Activated CD4-positive, alpha-beta T cell treated with anti-CD3 and anti-CD28 coated beads, Interleukin-2, amount 10 ng/mL, durations not matched to agents 7 days and 5 days (primary cell): ENCODE measurements at regions not wholly inside any gene's neighbourhood (a gene's known extent, or its start where the extent isn't known, plus 50 kb on each side); places are given as distances from the start of the nearest gene placed in this dataset.
"Not testable (repeated sequence)": the region's sequence is repeated elsewhere in the genome, so short reads cannot be mapped to it uniquely, and the experiment has no call there.

Experiments
- CTCF ChIA-PET: fragments of 350-600 bp; sonication (Branson Sonifier 250); formaldehyde crosslinking; loops from one replicate; lab custom pipeline; 2021; ENCODE audit warnings: antibody characterized with exemption; lab: Charles Lee
- POLR2A ChIA-PET: fragments of 350-600 bp; sonication (Branson Sonifier 250); formaldehyde crosslinking; loops from one replicate; lab custom pipeline; 2021; ENCODE audit warnings: antibody characterized with exemption; lab: Charles Lee
- DNase-seq: peaks from one replicate; pipeline ENCODE4 v3.0.0-alpha.2; 2020
- H3K27ac Mint-ChIP-seq: one replicate; pipeline ENCODE4 v1.8.0; 2021; ENCODE audit warnings: mild to moderate bottlenecking, moderate library complexity, mixed read lengths
- H3K27me3 Mint-ChIP-seq: one replicate; pipeline ENCODE4 v1.8.0; 2021; ENCODE audit warnings: mixed read lengths
- H3K36me3 Mint-ChIP-seq: one replicate; pipeline ENCODE4 v1.8.0; 2021; ENCODE audit warnings: low read depth, mixed read lengths
- H3K4me1 Mint-ChIP-seq: one replicate; pipeline ENCODE4 v1.8.0; 2021; ENCODE audit warnings: mixed read lengths
- H3K4me3 Mint-ChIP-seq: one replicate; pipeline ENCODE4 v1.8.0; 2021; ENCODE audit warnings: mild to moderate bottlenecking, moderate library complexity, mixed read lengths
- H3K9me3 Mint-ChIP-seq: one replicate; pipeline ENCODE4 v1.8.0; 2021; ENCODE audit warnings: mixed read lengths

GRCh38 chr13:69649063-69649392 is 458.6 kb upstream of the ATXN8OS start:
- no peaks in the 10 kb centered on the region for H3K4me1 Mint-ChIP-seq
- H3K27ac Mint-ChIP-seq = no peak overlapping the region
- H3K4me3 Mint-ChIP-seq = no peak overlapping the region
- no peaks in the 10 kb centered on the region for H3K36me3 Mint-ChIP-seq
- ChIA-PET CTCF (no interaction called here), POLR2A (no interaction called here)
- peaks cover 9% of the 10 kb centered on the region for H3K9me3 Mint-ChIP-seq
- DNase-seq = no peak
- H3K27me3 Mint-ChIP-seq = no peaks in the 10 kb centered on the region

- ChIA-PET POLR2A (no interaction called here), CTCF (no interaction called here)
- no peaks in the 10 kb centered on the region for H3K27me3 Mint-ChIP-seq
- no peak overlapping the region for H3K4me3 Mint-ChIP-seq
- no peak overlapping the region for H3K27ac Mint-ChIP-seq
- no peak for DNase-seq
- no peaks in the 10 kb centered on the region for H3K4me1 Mint-ChIP-seq
- H3K9me3 Mint-ChIP-seq = peaks cover 9% of the 10 kb centered on the region
- no peaks in the 10 kb centered on the region for H3K36me3 Mint-ChIP-seq
Measured at GRCh38 chr13:69648340-69649062, 459.1 kb upstream of the ATXN8OS start.

GRCh38 chr13:69644447-69644846 is 463.2 kb upstream of the ATXN8OS start:
- Mint-ChIP-seq H3K4me1 (no peaks in the 10 kb centered on the region), H3K27me3 (no peaks in the 10 kb centered on the region), H3K27ac (no peak overlapping the region), H3K9me3 (peaks cover 9% of the 10 kb centered on the region), H3K36me3 (no peaks in the 10 kb centered on the region), H3K4me3 (no peak overlapping the region)
- no peak for DNase-seq
- CTCF ChIA-PET = no interaction called here
- POLR2A ChIA-PET = no interaction called here

- no peak overlapping the region for H3K4me3 Mint-ChIP-seq
- H3K36me3 Mint-ChIP-seq = no peaks in the 10 kb centered on the region
- H3K27me3 Mint-ChIP-seq = no peaks in the 10 kb centered on the region
- no peaks in the 10 kb centered on the region for H3K4me1 Mint-ChIP-seq
- peaks cover 16% of the 10 kb centered on the region for H3K9me3 Mint-ChIP-seq
- DNase-seq = no peak
- ChIA-PET POLR2A (no interaction called here), CTCF (no interaction called here)
- no peak overlapping the region for H3K27ac Mint-ChIP-seq
Measured at GRCh38 chr13:69641773-69642172, 465.9 kb upstream of the ATXN8OS start.

GRCh38 chr13:69633044-69633443 is 474.6 kb upstream of the ATXN8OS start:
- POLR2A ChIA-PET = no interaction called here
- peaks cover under 1% of the 10 kb centered on the region for H3K9me3 Mint-ChIP-seq
- no peaks in the 10 kb centered on the region for H3K27me3 Mint-ChIP-seq
- no peaks in the 10 kb centered on the region for H3K36me3 Mint-ChIP-seq
- H3K27ac Mint-ChIP-seq = no peak overlapping the region
- H3K4me3 Mint-ChIP-seq = no peak overlapping the region
- CTCF ChIA-PET = no interaction called here
- no peak for DNase-seq
- H3K4me1 Mint-ChIP-seq = no peaks in the 10 kb centered on the region

- Mint-ChIP-seq H3K4me1 (no peaks in the 10 kb centered on the region), H3K27ac (no peak overlapping the region), H3K9me3 (peaks cover 4% of the 10 kb centered on the region), H3K4me3 (no peak overlapping the region), H3K36me3 (no peaks in the 10 kb centered on the region), H3K27me3 (no peaks in the 10 kb centered on the region)
- ChIA-PET CTCF (no interaction called here), POLR2A (no interaction called here)
- no peak for DNase-seq
Measured at GRCh38 chr13:69623973-69624372, 483.7 kb upstream of the ATXN8OS start.

GRCh38 chr13:69619651-69620050 is 488.0 kb upstream of the ATXN8OS start:
- H3K27me3 Mint-ChIP-seq = no peaks in the 10 kb centered on the region
- CTCF ChIA-PET = no interaction called here
- H3K27ac Mint-ChIP-seq = no peak overlapping the region
- H3K4me3 Mint-ChIP-seq = no peak overlapping the region
- no peak for DNase-seq
- H3K9me3 Mint-ChIP-seq = peaks cover 5% of the 10 kb centered on the region
- no peaks in the 10 kb centered on the region for H3K4me1 Mint-ChIP-seq
- no peaks in the 10 kb centered on the region for H3K36me3 Mint-ChIP-seq
- POLR2A ChIA-PET = no interaction called here

- no peak for DNase-seq
- POLR2A ChIA-PET = no interaction called here
- Mint-ChIP-seq H3K27ac (no peak overlapping the region), H3K36me3 (no peaks in the 10 kb centered on the region), H3K9me3 (peaks cover 7% of the 10 kb centered on the region), H3K27me3 (no peaks in the 10 kb centered on the region), H3K4me1 (no peaks in the 10 kb centered on the region), H3K4me3 (no peak overlapping the region)
- CTCF ChIA-PET = no interaction called here
Measured at GRCh38 chr13:69618838-69619237, 488.8 kb upstream of the ATXN8OS start.

- CTCF ChIA-PET = no interaction called here
- H3K4me1 Mint-ChIP-seq = no peaks in the 10 kb centered on the region
- H3K4me3 Mint-ChIP-seq = no peak overlapping the region
- peaks cover 7% of the 10 kb centered on the region for H3K9me3 Mint-ChIP-seq
- POLR2A ChIA-PET = no interaction called here
- H3K36me3 Mint-ChIP-seq = no peaks in the 10 kb centered on the region
- no peak overlapping the region for H3K27ac Mint-ChIP-seq
- DNase-seq = no peak
- H3K27me3 Mint-ChIP-seq = no peaks in the 10 kb centered on the region
Measured at GRCh38 chr13:69618393-69618792, 489.2 kb upstream of the ATXN8OS start.

- DNase-seq = no peak
- ChIA-PET POLR2A (no interaction called here), CTCF (no interaction called here)
- Mint-ChIP-seq H3K4me3 (no peak overlapping the region), H3K27me3 (no peaks in the 10 kb centered on the region), H3K4me1 (no peaks in the 10 kb centered on the region), H3K27ac (no peak overlapping the region), H3K36me3 (no peaks in the 10 kb centered on the region), H3K9me3 (peaks cover 7% of the 10 kb centered on the region)
Measured at GRCh38 chr13:69617587-69617986, 490.0 kb upstream of the ATXN8OS start.

GRCh38 chr13:69616396-69616795 is 491.2 kb upstream of the ATXN8OS start:
- H3K27me3 Mint-ChIP-seq = no peaks in the 10 kb centered on the region
- H3K27ac Mint-ChIP-seq = no peak overlapping the region
- H3K4me1 Mint-ChIP-seq = no peaks in the 10 kb centered on the region
- POLR2A ChIA-PET = no interaction called here
- no peak for DNase-seq
- H3K9me3 Mint-ChIP-seq = peaks cover 10% of the 10 kb centered on the region
- no peaks in the 10 kb centered on the region for H3K36me3 Mint-ChIP-seq
- H3K4me3 Mint-ChIP-seq = no peak overlapping the region
- CTCF ChIA-PET = no interaction called here

GRCh38 chr13:69615055-69615454 is 492.6 kb upstream of the ATXN8OS start:
- DNase-seq, CTCF ChIA-PET, POLR2A ChIA-PET, H3K4me3 Mint-ChIP-seq, H3K27me3 Mint-ChIP-seq, H3K36me3 Mint-ChIP-seq, H3K9me3 Mint-ChIP-seq, H3K27ac Mint-ChIP-seq, H3K4me1 Mint-ChIP-seq: not testable (repeated sequence)

GRCh38 chr13:69604698-69605097 is 502.9 kb upstream of the ATXN8OS start:
- ChIA-PET CTCF (no interaction called here), POLR2A (no interaction called here)
- no peaks in the 10 kb centered on the region for H3K36me3 Mint-ChIP-seq
- no peak overlapping the region for H3K27ac Mint-ChIP-seq
- no peak overlapping the region for H3K4me3 Mint-ChIP-seq
- DNase-seq = no peak
- H3K27me3 Mint-ChIP-seq = no peaks in the 10 kb centered on the region
- H3K9me3 Mint-ChIP-seq = peaks cover 10% of the 10 kb centered on the region
- no peaks in the 10 kb centered on the region for H3K4me1 Mint-ChIP-seq

- Mint-ChIP-seq H3K9me3 (peaks cover 10% of the 10 kb centered on the region), H3K36me3 (no peaks in the 10 kb centered on the region), H3K27ac (no peak overlapping the region), H3K4me3 (no peak overlapping the region), H3K27me3 (no peaks in the 10 kb centered on the region), H3K4me1 (no peaks in the 10 kb centered on the region)
- POLR2A ChIA-PET = no interaction called here
- DNase-seq = no peak
- CTCF ChIA-PET = no interaction called here
Measured at GRCh38 chr13:69603144-69603853, 504.3 kb upstream of the ATXN8OS start.
